K562 (cell line): ENCODE measurements at regions not wholly inside any gene's neighbourhood (a gene's known extent, or its start where the extent isn't known, plus 50 kb on each side); places are given as distances from the start of the nearest gene placed in this dataset.

Experiments
- ATAC-seq: fragments of 200-7000 bp; cut with Tn5 transposase; 3 replicates; pipeline ENCODE4 v1.9.1; 2020; ENCODE audit warnings: moderate library complexity
- BruUV-seq: library from RNA; stranded (reverse); fragments of 400-500 nt; replicated peaks from 2 replicates; lab custom pipeline; 2021; lab: Mats Ljungman, UMichigan
- CTCF ChIA-PET: fragments of 300-600 bp; formaldehyde crosslinking; extraction: SDS; loops from one replicate; lab custom pipeline; 2021; ENCODE audit warnings: low intra/inter-chr PET ratio; lab: Yijun Ruan, JAX
- POLR2A ChIA-PET: fragments of 300-600, 350-650 bp; sonication (Branson Sonifier 250); formaldehyde crosslinking; extraction: SDS; loops from one replicate; lab custom pipeline; 2021; ENCODE audit warnings: antibody characterized with exemption, inconsistent platforms; lab: Yijun Ruan, JAX
- DNase-seq, 4 experiments: peaks; one replicate each; pipeline versions ENCODE4 v3.0.0 to v3.0.0-alpha.2; 2011 to 2018; ENCODE audit warnings: low spot score in 3 of 4, mixed read lengths in 3 of 4; ENCODE audit errors: extremely low read depth in 1 of 4
- FAIRE-seq: peaks from 2 replicates; lab custom pipeline; 2011; peaks lifted over from hg19 to GRCh38; lab: Jason Lieb, UNC
- H2AFZ ChIP-seq: 2 replicates; pipeline ENCODE4 v1.6.0; 2011; ENCODE audit warnings: low read depth, low read length, control low read depth, inconsistent platforms
- H3K27ac ChIP-seq: fragments of 200-600 bp; 3 replicates; pipeline ENCODE4 v1.8.0; 2011; ENCODE audit warnings: low read depth, mild to moderate bottlenecking, control low read depth, inconsistent platforms, low read length, moderate library complexity, mixed read lengths; ENCODE audit errors: extremely low read depth
- H3K27me3 ChIP-seq, 2 experiments: fragments of 300-600 bp in 1 of 2; 2 replicates in 1 of 2; 3 replicates in 1 of 2; pipeline versions ENCODE4 v1.6.0 to v1.8.0; 2011; ENCODE audit warnings: inconsistent platforms in 2 of 2, low read length in 2 of 2, mild to moderate bottlenecking in 1 of 2, mixed read lengths in 1 of 2, moderate library complexity in 1 of 2; ENCODE audit not compliant: control insufficient read depth in 2 of 2, insufficient read depth in 2 of 2
- H3K36me3 ChIP-seq: fragments of 300-600 bp; 3 replicates; pipeline ENCODE4 v1.8.0; 2011; ENCODE audit warnings: mild to moderate bottlenecking, low read length, inconsistent platforms; ENCODE audit not compliant: control insufficient read depth, insufficient read depth
- H3K4me1 ChIP-seq, 2 experiments: fragments of 200-600 bp in 1 of 2; replicated peaks in 1 of 2; 2 replicates in 1 of 2; 3 replicates in 1 of 2; pipeline versions ENCODE4 v1.5.1 to v1.8.0; 2011; ENCODE audit warnings: inconsistent platforms in 2 of 2, low read length in 2 of 2, mild to moderate bottlenecking in 1 of 2, mixed read lengths in 1 of 2, moderate library complexity in 1 of 2; ENCODE audit not compliant: control insufficient read depth in 2 of 2, insufficient read depth in 2 of 2
- H3K4me2 ChIP-seq: 2 replicates; pipeline ENCODE4 v1.6.1; 2011; ENCODE audit warnings: low read length, control low read depth, inconsistent platforms, mixed read lengths; ENCODE audit not compliant: insufficient read depth
- H3K4me3 ChIP-seq: fragments of 200-600 bp; sonication (generic), shearing (Covaris generic); 2 replicates; pipeline ENCODE4 v1.5.1; 2016; ENCODE audit warnings: control low read depth, inconsistent platforms
- H3K79me2 ChIP-seq: fragments of 200-600 bp; 3 replicates; pipeline ENCODE4 v1.8.0; 2011; ENCODE audit warnings: low read length, inconsistent platforms; ENCODE audit not compliant: control insufficient read depth, insufficient read depth
- H3K9ac ChIP-seq, 2 experiments: 2 replicates each; pipeline versions ENCODE4 v1.6.0 to v1.6.1; 2011; ENCODE audit warnings: low read depth in 2 of 2, low read length in 2 of 2, control low read depth in 1 of 2, inconsistent platforms in 1 of 2, mild to moderate bottlenecking in 1 of 2, mixed read lengths in 1 of 2; ENCODE audit not compliant: insufficient read depth in 1 of 2
- H3K9me1 ChIP-seq: one replicate; pipeline ENCODE4 v1.6.0; 2011; ENCODE audit warnings: inconsistent platforms, mild to moderate bottlenecking, low read length, moderate library complexity; ENCODE audit not compliant: control insufficient read depth, insufficient read depth
- H3K9me3 ChIP-seq: replicated peaks from 2 replicates; pipeline ENCODE4 v1.5.1; 2011; ENCODE audit warnings: low read depth, low read length, inconsistent platforms; ENCODE audit not compliant: control insufficient read depth, insufficient read depth
- H4K20me1 ChIP-seq: replicated peaks from 2 replicates; pipeline ENCODE4 v1.6.1; 2011; ENCODE audit warnings: low read length, inconsistent platforms, mixed read lengths; ENCODE audit not compliant: control insufficient read depth, insufficient read depth
- CBX8 ChIP-seq: fragments of 200-600 bp; sonication (generic); IDR thresholded peaks from 2 replicates; pipeline ENCODE4 v1.6.1; 2012; ENCODE audit warnings: borderline replicate concordance, mixed run types, low read depth, mild to moderate bottlenecking, moderate library complexity, mixed read lengths, low read length, control low read depth, inconsistent platforms; ENCODE audit not compliant: poor library complexity, severe bottlenecking; ENCODE audit errors: extremely low read depth
- CHCHD3 ChIP-seq: fragments of 250-450 bp; sonication (Bioruptor Pico); IDR thresholded peaks from 2 replicates; pipeline ENCODE4 v2.1.2; 2022; ENCODE audit warnings: mild to moderate bottlenecking
- ETS1 ChIP-seq: conservative IDR thresholded peaks from 2 replicates; pipeline ENCODE4 v1.6.1; 2011; ENCODE audit warnings: low read depth, mild to moderate bottlenecking, low read length; ENCODE audit not compliant: control insufficient read depth
- FOXA1 ChIP-seq: fragments of 450-650 bp; IDR thresholded peaks from 2 replicates; pipeline ENCODE4 v1.6.1; 2016; ENCODE audit warnings: mild to moderate bottlenecking, borderline replicate concordance
- FOXA3 ChIP-seq, 2 experiments: fragments of 450-650 bp in 1 of 2; sonication (generic) in 1 of 2; formaldehyde crosslinking; IDR thresholded peaks in 1 of 2; conservative IDR thresholded peaks in 1 of 2; 2 replicates each; pipeline versions ENCODE4 v1.4.0 to v1.8.0; 2020 to 2022; ENCODE audit warnings: mild to moderate bottlenecking in 2 of 2, missing genetic modification reagents in 1 of 2
- GTF2E2 ChIP-seq: fragments of 200-800 bp; sonication (Bioruptor generic); IDR thresholded peaks from 2 replicates; pipeline ENCODE4 v1.6.1; 2016; ENCODE audit warnings: missing genetic modification characterization, missing compliant biosample characterization
- HDAC1 ChIP-seq, 2 experiments: fragments of 450-650 bp; IDR thresholded peaks; 2 replicates each; pipeline ENCODE4 v1.6.1; 2016 to 2017; ENCODE audit warnings: inconsistent platforms in 1 of 2, mild to moderate bottlenecking in 1 of 2, moderate library complexity in 1 of 2
- IRF2 ChIP-seq: sonication (generic); formaldehyde crosslinking; IDR thresholded peaks from 2 replicates; pipeline ENCODE4 v1.8.1; 2022; ENCODE audit warnings: mild to moderate bottlenecking, missing genetic modification reagents
- KLF10 ChIP-seq: fragments of 250-450 bp; sonication (Bioruptor Pico); IDR thresholded peaks from 2 replicates; pipeline ENCODE4 v1.6.1; 2021; ENCODE audit warnings: matching md5 sums
- MAFG ChIP-seq: fragments of 450-650 bp; conservative IDR thresholded peaks from 2 replicates; pipeline ENCODE4 v1.6.1; 2016; ENCODE audit warnings: missing genetic modification characterization, missing compliant biosample characterization
- MXI1 ChIP-seq: IDR thresholded peaks from 2 replicates; pipeline ENCODE4 v1.6.1; 2011; ENCODE audit warnings: low read depth, mild to moderate bottlenecking, improper control_type of control experiment, low read length
- NFIX ChIP-seq: fragments of 250-450 bp; sonication (Bioruptor Pico); IDR thresholded peaks from 2 replicates; pipeline ENCODE4 v1.4.0; 2020; ENCODE audit warnings: low read depth, mild to moderate bottlenecking, moderate library complexity
- RAD51 ChIP-seq: fragments of 450-650 bp; IDR thresholded peaks from 2 replicates; pipeline ENCODE4 v1.7.1; 2016; ENCODE audit warnings: low read depth, mild to moderate bottlenecking, borderline replicate concordance
- TBL1XR1 ChIP-seq, 2 experiments: IDR thresholded peaks; 2 replicates each; pipeline ENCODE4 v1.6.1; 2012; ENCODE audit warnings: improper control_type of control experiment in 2 of 2, low read length in 2 of 2, mild to moderate bottlenecking in 1 of 2
- ZNF707 ChIP-seq: fragments of 250-450 bp; sonication (Bioruptor Pico); conservative IDR thresholded peaks from 2 replicates; pipeline ENCODE4 v1.8.0; 2022; ENCODE audit warnings: inconsistent platforms, mild to moderate bottlenecking, moderate library complexity
- ZNF79 ChIP-seq: fragments of 250-450 bp; sonication (Bioruptor Pico); IDR thresholded peaks from 2 replicates; pipeline ENCODE4 v1.4.0; 2020; ENCODE audit warnings: low read depth, mild to moderate bottlenecking, moderate library complexity
- ZSCAN29 ChIP-seq: fragments of 450-650 bp; IDR thresholded peaks from 2 replicates; pipeline ENCODE4 v1.6.1; 2017
- WGBS: fragments of 100-300 bp; shearing (Covaris generic); methylation state at CpG from one replicate; pipeline ENCODE4 v1.1.6; 2016; ENCODE audit warnings: low coverage, mixed read lengths; ENCODE audit not compliant: insufficient coverage; ENCODE audit errors: missing lambda C conversion rate; 5-methylcytosine and 5-hydroxymethylcytosine counted together
- in situ Hi-C: fragments of 300-500 bp; cut with MboI; formaldehyde crosslinking; loops from 4 replicates; pipeline ENCODE4 v1.15.0; 2018; ENCODE audit warnings: inconsistent platforms, mixed read lengths
- intact Hi-C: fragments of 100-400 bp; cut with micrococcal nuclease; formaldehyde crosslinking; loops from 2 replicates; pipeline ENCODE4 v1.14.2; 2022

DNA sequence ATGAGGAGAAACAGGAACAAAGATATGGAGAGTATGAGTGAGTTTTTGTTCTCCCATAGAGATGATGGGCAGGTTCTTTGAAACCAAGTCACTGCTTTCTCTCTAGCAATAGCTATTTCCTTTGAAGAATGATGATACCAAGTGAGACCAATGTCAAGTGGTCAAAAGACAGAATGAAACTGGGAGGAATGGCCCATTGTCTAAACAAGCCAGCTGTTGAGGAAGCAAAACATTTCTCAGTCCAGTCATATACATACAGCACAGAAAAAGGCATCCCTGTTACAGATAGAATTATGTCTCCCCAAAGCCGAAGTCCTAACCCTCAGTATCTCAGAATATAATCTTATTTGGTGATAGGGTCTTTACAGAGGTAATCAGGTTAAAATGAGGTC is 66.1 kb upstream of the EPC2 start:
- 0% methylated on average over 1 of the region's 1 CpG for WGBS
- DNase-seq (no peak), FAIRE-seq (no peak), ATAC-seq (no peak)
- ChIA-PET CTCF (no interaction called here), POLR2A (interaction anchor here (0.8 kb wide), 1 partner anchor 26 kb away, joined by 3 read pairs; no protein-coding TSS in a partner anchor)
- no peaks in the 10 kb centered on the region for H3K79me2 ChIP-seq
- no peak overlapping the region for H3K27ac ChIP-seq
- H3K36me3 ChIP-seq = no peaks in the 10 kb centered on the region
- TF ChIP-seq NFIX (CRISPR knock-in tag) (no peak), FOXA3 (CRISPR knock-in tag; conservative IDR thresholded peaks at IDR 0.05 in 1 of 2, IDR thresholded peaks at IDR 0.05 in 1 of 2) (no peak), RAD51 (no peak), ETS1 (no peak), CBX8 (no peak), ZNF79 (CRISPR knock-in tag) (no peak), HDAC1 (IDR thresholded peaks at IDR 0.05) (no peak), FOXA1 (no peak), ZSCAN29 (no peak), MAFG (no peak), IRF2 (CRISPR knock-in tag) (no peak), MXI1 (no peak), GTF2E2 (tag) (no peak), TBL1XR1 (IDR thresholded peaks at IDR 0.05; ENCODE audit: low read length in 2 of 2) (no peak), CHCHD3 (CRISPR knock-in tag) (no peak), KLF10 (CRISPR knock-in tag) (no peak), ZNF707 (CRISPR knock-in tag) (no peak)
- H4K20me1 ChIP-seq = no peaks in the 10 kb centered on the region
- no peak overlapping the region for H2AFZ ChIP-seq
- intact Hi-C loops = no loop called here
- H3K9me1 ChIP-seq = no peaks in the 10 kb centered on the region
- H3K4me1 ChIP-seq = no peaks in the 10 kb centered on the region
- H3K4me2 ChIP-seq = no peak overlapping the region
- no peak overlapping the region for H3K4me3 ChIP-seq
- BruUV-seq = no TSS peak
- peaks cover 5 to 24% of the 10 kb centered on the region in 2 experiments for H3K27me3 ChIP-seq
- no peaks in the 10 kb centered on the region for H3K9me3 ChIP-seq
- in situ Hi-C loops = no loop called here
- H3K9ac ChIP-seq = no peak overlapping the region
